HL-60 (cell line): ENCODE measurements at regions not wholly inside any gene's neighbourhood (a gene's known extent, or its start where the extent isn't known, plus 50 kb on each side); places are given as distances from the start of the nearest gene placed in this dataset.

ENCODE experiments used
- CTCF ChIP-seq: IDR thresholded peaks from one replicate; pipeline ENCODE4 v1.5.1; 2011; ENCODE audit warnings: low read length, control low read depth, inconsistent platforms; ENCODE audit not compliant: insufficient read depth
- POLR2AphosphoS5 ChIP-seq: IDR thresholded peaks from 2 replicates; pipeline ENCODE4 v1.6.1; 2012; ENCODE audit warnings: low read depth
- SPI1 ChIP-seq: IDR thresholded peaks from 2 replicates; pipeline ENCODE4 v1.6.1; 2012; ENCODE audit warnings: low read depth, mild to moderate bottlenecking, borderline replicate concordance
- TF ChIP-seq, protein P1 (sequence below): IDR thresholded peaks from 2 replicates; pipeline ENCODE4 v1.6.1; 2012; ENCODE audit warnings: low read depth; ENCODE audit not compliant: insufficient replicate concordance

DNA sequence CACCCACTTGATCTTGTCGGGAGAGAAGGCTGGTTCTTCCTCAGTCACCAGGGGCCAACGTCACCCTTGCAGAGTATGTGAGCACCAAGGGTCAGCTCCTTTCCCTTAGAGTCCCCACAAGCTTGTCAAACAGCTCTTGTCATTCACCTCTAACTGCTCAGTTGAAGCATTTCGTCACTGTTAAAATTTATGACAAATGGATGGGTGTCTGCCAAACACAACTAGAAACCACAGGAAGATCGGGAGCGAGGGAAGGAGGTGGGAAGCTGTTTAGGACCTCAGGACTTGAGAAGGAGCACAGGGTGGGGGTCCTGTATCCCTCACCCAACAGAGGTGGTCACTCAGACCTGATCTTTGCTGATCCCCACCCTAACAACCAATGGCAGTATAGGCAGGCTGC, 373.3 kb upstream of the IGFBP3 start:
- TF ChIP-seq CTCF: no peak
- TF ChIP-seq POLR2AphosphoS5: no peak
- no peak for TF ChIP-seq SPI1
- TF ChIP-seq, protein P1, sequence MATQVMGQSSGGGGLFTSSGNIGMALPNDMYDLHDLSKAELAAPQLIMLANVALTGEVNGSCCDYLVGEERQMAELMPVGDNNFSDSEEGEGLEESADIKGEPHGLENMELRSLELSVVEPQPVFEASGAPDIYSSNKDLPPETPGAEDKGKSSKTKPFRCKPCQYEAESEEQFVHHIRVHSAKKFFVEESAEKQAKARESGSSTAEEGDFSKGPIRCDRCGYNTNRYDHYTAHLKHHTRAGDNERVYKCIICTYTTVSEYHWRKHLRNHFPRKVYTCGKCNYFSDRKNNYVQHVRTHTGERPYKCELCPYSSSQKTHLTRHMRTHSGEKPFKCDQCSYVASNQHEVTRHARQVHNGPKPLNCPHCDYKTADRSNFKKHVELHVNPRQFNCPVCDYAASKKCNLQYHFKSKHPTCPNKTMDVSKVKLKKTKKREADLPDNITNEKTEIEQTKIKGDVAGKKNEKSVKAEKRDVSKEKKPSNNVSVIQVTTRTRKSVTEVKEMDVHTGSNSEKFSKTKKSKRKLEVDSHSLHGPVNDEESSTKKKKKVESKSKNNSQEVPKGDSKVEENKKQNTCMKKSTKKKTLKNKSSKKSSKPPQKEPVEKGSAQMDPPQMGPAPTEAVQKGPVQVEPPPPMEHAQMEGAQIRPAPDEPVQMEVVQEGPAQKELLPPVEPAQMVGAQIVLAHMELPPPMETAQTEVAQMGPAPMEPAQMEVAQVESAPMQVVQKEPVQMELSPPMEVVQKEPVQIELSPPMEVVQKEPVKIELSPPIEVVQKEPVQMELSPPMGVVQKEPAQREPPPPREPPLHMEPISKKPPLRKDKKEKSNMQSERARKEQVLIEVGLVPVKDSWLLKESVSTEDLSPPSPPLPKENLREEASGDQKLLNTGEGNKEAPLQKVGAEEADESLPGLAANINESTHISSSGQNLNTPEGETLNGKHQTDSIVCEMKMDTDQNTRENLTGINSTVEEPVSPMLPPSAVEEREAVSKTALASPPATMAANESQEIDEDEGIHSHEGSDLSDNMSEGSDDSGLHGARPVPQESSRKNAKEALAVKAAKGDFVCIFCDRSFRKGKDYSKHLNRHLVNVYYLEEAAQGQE: no peak
